ENCODE measurements at regions not wholly inside any gene's neighbourhood (a gene's known extent, or its start where the extent isn't known, plus 50 kb on each side); places are given as distances from the start of the nearest gene placed in this dataset.

- TF ChIP-seq, protein P1, sequence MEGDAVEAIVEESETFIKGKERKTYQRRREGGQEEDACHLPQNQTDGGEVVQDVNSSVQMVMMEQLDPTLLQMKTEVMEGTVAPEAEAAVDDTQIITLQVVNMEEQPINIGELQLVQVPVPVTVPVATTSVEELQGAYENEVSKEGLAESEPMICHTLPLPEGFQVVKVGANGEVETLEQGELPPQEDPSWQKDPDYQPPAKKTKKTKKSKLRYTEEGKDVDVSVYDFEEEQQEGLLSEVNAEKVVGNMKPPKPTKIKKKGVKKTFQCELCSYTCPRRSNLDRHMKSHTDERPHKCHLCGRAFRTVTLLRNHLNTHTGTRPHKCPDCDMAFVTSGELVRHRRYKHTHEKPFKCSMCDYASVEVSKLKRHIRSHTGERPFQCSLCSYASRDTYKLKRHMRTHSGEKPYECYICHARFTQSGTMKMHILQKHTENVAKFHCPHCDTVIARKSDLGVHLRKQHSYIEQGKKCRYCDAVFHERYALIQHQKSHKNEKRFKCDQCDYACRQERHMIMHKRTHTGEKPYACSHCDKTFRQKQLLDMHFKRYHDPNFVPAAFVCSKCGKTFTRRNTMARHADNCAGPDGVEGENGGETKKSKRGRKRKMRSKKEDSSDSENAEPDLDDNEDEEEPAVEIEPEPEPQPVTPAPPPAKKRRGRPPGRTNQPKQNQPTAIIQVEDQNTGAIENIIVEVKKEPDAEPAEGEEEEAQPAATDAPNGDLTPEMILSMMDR (IDR thresholded peaks at IDR 0.05; ENCODE audit: poor library complexity, severe bottlenecking), result no peak
- TF ChIP-seq EZH2 (IDR thresholded peaks at IDR 0.05; ENCODE audit: borderline replicate concordance, insufficient read depth, low read length, poor library complexity, severe bottlenecking), result no peak
- TF ChIP-seq REST (IDR thresholded peaks at IDR 0.05; ENCODE audit: borderline replicate concordance), result no peak
- no peak for TF ChIP-seq EP300 (conservative IDR thresholded peaks at IDR 0.05; ENCODE audit: poor library complexity, severe bottlenecking)
- TF ChIP-seq RAD21 (conservative IDR thresholded peaks at IDR 0.05), result no peak
- TF ChIP-seq POLR2AphosphoS5 (IDR thresholded peaks at IDR 0.05), result no peak
- TF ChIP-seq TAF1 (IDR thresholded peaks at IDR 0.05; ENCODE audit: low read depth), result no peak
- no peak for TF ChIP-seq SMC3 (conservative IDR thresholded peaks at IDR 0.05; ENCODE audit: poor library complexity)
- no peak for TF ChIP-seq MXI1 (conservative IDR thresholded peaks at IDR 0.05; ENCODE audit: poor library complexity, severe bottlenecking)
These were observed 117.5 kb downstream of the ANXA2 start for GRCh38 chr15:60280259-60280658.

Measured in neural cell (in vitro differentiated cells).